Left ventricle myocardium inferior (tissue), 1 donor: ENCODE measurements at regions not wholly inside any gene's neighbourhood (a gene's known extent, or its start where the extent isn't known, plus 50 kb on each side); places are given as distances from the start of the nearest gene placed in this dataset.

ENCODE experiments used
- DNase-seq: peaks from one replicate; pipeline ENCODE4 v3.0.0-alpha.2; 2020
- H3K27ac ChIP-seq: fragments of 200-600 bp; replicated peaks from 2 replicates; pipeline ENCODE4 v1.8.0; 2021
- H3K27me3 ChIP-seq: fragments of 200-600 bp; 2 replicates; pipeline ENCODE4 v1.8.0; 2021; ENCODE audit warnings: low read depth
- H3K36me3 ChIP-seq: fragments of 200-600 bp; 2 replicates; pipeline ENCODE4 v1.8.0; 2021
- H3K4me1 ChIP-seq: fragments of 200-600 bp; 2 replicates; pipeline ENCODE4 v1.8.0; 2021
- H3K4me3 ChIP-seq: fragments of 200-600 bp; 2 replicates; pipeline ENCODE4 v1.8.0; 2021; ENCODE audit warnings: mild to moderate bottlenecking, moderate library complexity
- H3K9me3 ChIP-seq: fragments of 200-600 bp; replicated peaks from 2 replicates; pipeline ENCODE4 v1.8.0; 2021
- CTCF ChIP-seq: fragments of 200-600 bp; IDR thresholded peaks from 2 replicates; pipeline ENCODE4 v1.8.0; 2021; ENCODE audit warnings: antibody characterized with exemption, mild to moderate bottlenecking, borderline replicate concordance
- intact Hi-C: fragments of 100-400 bp; cut with micrococcal nuclease; formaldehyde crosslinking; loops from one replicate; pipeline ENCODE4 v1.11.0; 2022
- donor health status: DM: no; HTN: yes; CAD: no; lungs with severe emphysema.

- Histone ChIP-seq H3K27me3 (peaks cover 29% of the 10 kb centered on the region), H3K9me3 (no peaks in the 10 kb centered on the region), H3K4me3 (no peak overlapping the region), H3K4me1 (no peaks in the 10 kb centered on the region), H3K36me3 (no peaks in the 10 kb centered on the region), H3K27ac (no peak overlapping the region)
- TF ChIP-seq CTCF = no peak
- intact Hi-C loops = no loop called here
- DNase-seq = no peak
These were observed 202.7 kb downstream of the FOXL1 start for GRCh38 chr16:86781046-86781445.

- no peak overlapping the region for H3K27ac ChIP-seq
- DNase-seq = no peak
- no peaks in the 10 kb centered on the region for H3K4me1 ChIP-seq
- peaks cover 31% of the 10 kb centered on the region for H3K27me3 ChIP-seq
- no peaks in the 10 kb centered on the region for H3K36me3 ChIP-seq
- intact Hi-C loops = no loop called here
- no peak overlapping the region for H3K4me3 ChIP-seq
- no peaks in the 10 kb centered on the region for H3K9me3 ChIP-seq
- TF ChIP-seq CTCF = no peak
These were observed 205.6 kb downstream of the FOXL1 start for GRCh38 chr16:86783636-86784626.

- no peak for TF ChIP-seq CTCF
- no peak for DNase-seq
- Histone ChIP-seq H3K4me3 (no peak overlapping the region), H3K36me3 (no peaks in the 10 kb centered on the region), H3K4me1 (no peaks in the 10 kb centered on the region), H3K9me3 (no peaks in the 10 kb centered on the region), H3K27ac (no peak overlapping the region), H3K27me3 (peaks cover 30% of the 10 kb centered on the region)
- intact Hi-C loops = no loop called here
These were observed 208.0 kb downstream of the FOXL1 start for GRCh38 chr16:86786338-86786737.

DNA sequence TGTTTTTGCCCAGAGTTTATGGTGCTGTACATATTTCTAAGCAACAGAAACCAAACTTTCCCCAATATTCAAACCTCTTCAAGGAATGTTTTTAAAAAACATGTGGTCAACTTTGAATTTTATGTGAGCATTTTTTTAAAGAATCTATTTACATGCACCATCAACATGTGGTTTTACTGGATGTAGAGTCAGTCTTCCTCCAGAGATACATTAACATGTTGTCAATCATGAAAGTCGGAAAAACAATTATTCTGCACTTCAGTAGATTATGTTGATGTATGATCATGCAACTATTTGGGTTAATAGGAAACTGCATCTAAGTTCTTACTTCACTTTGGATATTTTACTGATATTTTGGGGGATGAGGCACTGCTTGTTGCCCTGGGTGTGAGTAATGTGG is 208.6 kb downstream of the FOXL1 start:
- Histone ChIP-seq H3K27ac (no peak overlapping the region), H3K4me1 (no peaks in the 10 kb centered on the region), H3K4me3 (no peak overlapping the region), H3K27me3 (peaks cover 33% of the 10 kb centered on the region), H3K36me3 (no peaks in the 10 kb centered on the region), H3K9me3 (no peaks in the 10 kb centered on the region)
- no peak for DNase-seq
- intact Hi-C loops = no loop called here
- no peak for TF ChIP-seq CTCF

DNA sequence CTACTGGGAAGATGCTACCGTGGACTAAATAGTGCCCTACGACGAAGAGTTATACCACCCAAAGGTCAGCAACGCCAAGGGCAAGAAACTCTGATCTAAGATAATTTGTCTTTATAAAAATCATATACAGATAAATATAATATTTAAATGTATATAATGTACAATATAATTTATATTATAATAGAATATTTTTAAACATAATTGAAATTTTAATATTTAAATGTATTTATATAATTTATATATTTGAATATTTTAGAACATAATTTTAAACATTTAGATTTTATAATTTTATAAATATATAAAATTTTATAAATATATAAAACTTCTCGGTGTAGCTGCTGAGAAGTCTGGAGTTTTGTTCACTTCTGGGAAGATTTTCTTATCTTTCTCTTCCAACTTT is 209.2 kb downstream of the FOXL1 start:
- intact Hi-C loops = no loop called here
- no peak for TF ChIP-seq CTCF
- Histone ChIP-seq H3K27ac (no peak overlapping the region), H3K9me3 (no peaks in the 10 kb centered on the region), H3K4me1 (no peaks in the 10 kb centered on the region), H3K4me3 (no peak overlapping the region), H3K36me3 (no peaks in the 10 kb centered on the region), H3K27me3 (peaks cover 38% of the 10 kb centered on the region)
- no peak for DNase-seq
